ENCODE measurements at regions not wholly inside any gene's neighbourhood (a gene's known extent, or its start where the extent isn't known, plus 50 kb on each side); places are given as distances from the start of the nearest gene placed in this dataset.

- no peak for DNase-seq
Observed at GRCh38 chr1:95935719-95936118, 701.7 kb downstream of the RWDD3 start.

GRCh38 chr1:95941121-95941798, 707.2 kb downstream of the RWDD3 start:
- no peak for DNase-seq

GRCh38 chr1:95948023-95948422, 714.0 kb downstream of the RWDD3 start:
- no peak for DNase-seq

- no peak for DNase-seq
Observed at GRCh38 chr1:95951371-95952102, 717.5 kb downstream of the RWDD3 start.

- DNase-seq: no peak
Observed at GRCh38 chr1:95953015-95953414, 719.0 kb downstream of the RWDD3 start.

GRCh38 chr1:95954585-95954984, 720.6 kb downstream of the RWDD3 start:
- DNase-seq: no peak

GRCh38 chr1:95956215-95956614, 722.2 kb downstream of the RWDD3 start:
- DNase-seq: no peak

GRCh38 chr1:95957748-95958147, 723.7 kb downstream of the RWDD3 start:
- DNase-seq: no peak

GRCh38 chr1:95966866-95967265, 732.9 kb downstream of the RWDD3 start:
- no peak for DNase-seq

GRCh38 chr1:95974586-95974985, 740.6 kb downstream of the RWDD3 start:
- DNase-seq: no peak

- no peak for DNase-seq
Observed at GRCh38 chr1:95982711-95983110, 738.9 kb upstream of the PTBP2 start.

- DNase-seq: no peak
Observed at GRCh38 chr1:95983831-95984230, 737.8 kb upstream of the PTBP2 start.

- no peak for DNase-seq
Observed at GRCh38 chr1:95984798-95985374, 736.7 kb upstream of the PTBP2 start.

GRCh38 chr1:95990033-95990432, 731.6 kb upstream of the PTBP2 start:
- no peak for DNase-seq

GRCh38 chr1:95991787-95992520, 729.6 kb upstream of the PTBP2 start:
- no peak for DNase-seq

- DNase-seq: no peak
Observed at GRCh38 chr1:95994643-95995042, 726.9 kb upstream of the PTBP2 start.

GRCh38 chr1:96002201-96002600, 719.4 kb upstream of the PTBP2 start:
- DNase-seq: no peak

- DNase-seq: no peak
Observed at GRCh38 chr1:96002969-96003964, 718.3 kb upstream of the PTBP2 start.

GRCh38 chr1:96009831-96010434, 711.7 kb upstream of the PTBP2 start:
- no peak for DNase-seq

GRCh38 chr1:96011606-96012005, 710.0 kb upstream of the PTBP2 start:
- no peak for DNase-seq

- DNase-seq: no peak
Observed at GRCh38 chr1:96016219-96016618, 705.4 kb upstream of the PTBP2 start.

- no peak for DNase-seq
Observed at GRCh38 chr1:96020378-96020777, 701.2 kb upstream of the PTBP2 start.

Measured in CD4-positive, alpha-beta T cell treated with Interleukin-6 for 4 hours (primary cell).